GM11168 (cell line): ENCODE measurements at regions not wholly inside any gene's neighbourhood (a gene's known extent, or its start where the extent isn't known, plus 50 kb on each side); places are given as distances from the start of the nearest gene placed in this dataset.

Experiments
- in situ Hi-C: fragments of 300-500 bp; cut with MboI; formaldehyde crosslinking; loops from one replicate; pipeline ENCODE4 v1.12.0; 2022; ENCODE audit warnings: low sequenced_read_pairs; ENCODE audit not compliant: unreplicated experiment

- in situ Hi-C loops: no loop called here
These were observed 364.2 kb upstream of the SLC10A2 start for GRCh38 chr13:103430368-103430767.

- in situ Hi-C loops: no loop called here
These were observed 343.8 kb upstream of the SLC10A2 start for GRCh38 chr13:103410002-103410401.

- in situ Hi-C loops: no loop called here
These were observed 340.8 kb upstream of the SLC10A2 start for GRCh38 chr13:103406967-103407366.

- in situ Hi-C loops: no loop called here
These were observed 339.1 kb upstream of the SLC10A2 start for GRCh38 chr13:103405297-103405696.

GRCh38 chr13:103403814-103404213 lies 337.6 kb upstream of the SLC10A2 start:
- in situ Hi-C loops: no loop called here

GRCh38 chr13:103403148-103403740 lies 337.0 kb upstream of the SLC10A2 start:
- in situ Hi-C loops: no loop called here

GRCh38 chr13:103395139-103395538 lies 328.9 kb upstream of the SLC10A2 start:
- in situ Hi-C loops: no loop called here

- in situ Hi-C loops: no loop called here
These were observed 328.4 kb upstream of the SLC10A2 start for GRCh38 chr13:103394618-103395017.

- in situ Hi-C loops: no loop called here
These were observed 325.7 kb upstream of the SLC10A2 start for GRCh38 chr13:103391936-103392335.

- in situ Hi-C loops: no loop called here
These were observed 322.6 kb upstream of the SLC10A2 start for GRCh38 chr13:103388839-103389238.

GRCh38 chr13:103386341-103386740 lies 320.1 kb upstream of the SLC10A2 start:
- in situ Hi-C loops: no loop called here

GRCh38 chr13:103373916-103374315 lies 307.7 kb upstream of the SLC10A2 start:
- in situ Hi-C loops: no loop called here

GRCh38 chr13:103371271-103371670 lies 305.1 kb upstream of the SLC10A2 start:
- in situ Hi-C loops: no loop called here

GRCh38 chr13:103370790-103371189 lies 304.6 kb upstream of the SLC10A2 start:
- in situ Hi-C loops: no loop called here

- in situ Hi-C loops: no loop called here
These were observed 292.2 kb upstream of the SLC10A2 start for GRCh38 chr13:103358255-103358932.

GRCh38 chr13:103356226-103356864 lies 290.1 kb upstream of the SLC10A2 start:
- in situ Hi-C loops: no loop called here

GRCh38 chr13:103354171-103354570 lies 288.0 kb upstream of the SLC10A2 start:
- in situ Hi-C loops: no loop called here

- in situ Hi-C loops: no loop called here
These were observed 285.0 kb upstream of the SLC10A2 start for GRCh38 chr13:103351035-103351828.

- in situ Hi-C loops: no loop called here
These were observed 283.9 kb upstream of the SLC10A2 start for GRCh38 chr13:103350147-103350546.

GRCh38 chr13:103349211-103349980 lies 283.2 kb upstream of the SLC10A2 start:
- in situ Hi-C loops: no loop called here
